ENCODE measurements at regions not wholly inside any gene's neighbourhood (a gene's known extent, or its start where the extent isn't known, plus 50 kb on each side); places are given as distances from the start of the nearest gene placed in this dataset.

DNA sequence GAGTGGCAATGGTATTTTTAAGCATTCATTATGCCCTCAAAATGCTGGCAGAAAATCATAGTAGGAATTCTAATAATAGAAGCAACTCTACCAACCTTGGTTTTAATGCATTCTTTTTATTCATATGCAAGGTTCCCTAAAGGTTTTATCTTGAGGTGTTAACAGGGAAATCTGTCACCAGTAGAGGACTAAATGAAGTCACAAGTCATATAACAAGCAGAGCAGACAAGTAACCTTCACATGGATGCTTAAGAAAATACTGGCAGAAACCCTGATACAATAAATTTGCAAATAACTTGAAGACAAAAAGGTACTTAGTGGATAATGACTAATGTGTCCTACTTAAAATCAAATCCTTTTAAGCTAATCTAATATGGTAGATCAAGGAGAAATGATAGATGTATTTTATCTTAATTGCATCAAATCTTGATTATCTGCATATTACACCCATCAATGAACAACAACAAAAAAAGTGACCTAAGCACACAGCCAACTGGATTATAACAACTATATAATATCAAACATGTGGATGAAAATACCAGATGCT is 73.3 kb downstream of the RFC3 start:
- Mint-ChIP-seq H3K9me3 (peaks cover 33% of the 10 kb centered on the region), H3K36me3 (peaks cover 31% of the 10 kb centered on the region), H3K27me3 (no peaks in the 10 kb centered on the region), H3K27ac (no peak overlapping the region), H3K4me3 (no peak overlapping the region), H3K4me1 (no peaks in the 10 kb centered on the region)
- DNase-seq = no peak

- no peaks in the 10 kb centered on the region for H3K4me1 Mint-ChIP-seq
- no peak overlapping the region for H3K4me3 Mint-ChIP-seq
- H3K36me3 Mint-ChIP-seq = peaks cover 28% of the 10 kb centered on the region
- H3K9me3 Mint-ChIP-seq = peaks cover 46% of the 10 kb centered on the region
- no peak overlapping the region for H3K27ac Mint-ChIP-seq
- DNase-seq = no peak
- H3K27me3 Mint-ChIP-seq = no peaks in the 10 kb centered on the region
Observed at GRCh38 chr13:33893559-33893958, 75.6 kb downstream of the RFC3 start.

DNA sequence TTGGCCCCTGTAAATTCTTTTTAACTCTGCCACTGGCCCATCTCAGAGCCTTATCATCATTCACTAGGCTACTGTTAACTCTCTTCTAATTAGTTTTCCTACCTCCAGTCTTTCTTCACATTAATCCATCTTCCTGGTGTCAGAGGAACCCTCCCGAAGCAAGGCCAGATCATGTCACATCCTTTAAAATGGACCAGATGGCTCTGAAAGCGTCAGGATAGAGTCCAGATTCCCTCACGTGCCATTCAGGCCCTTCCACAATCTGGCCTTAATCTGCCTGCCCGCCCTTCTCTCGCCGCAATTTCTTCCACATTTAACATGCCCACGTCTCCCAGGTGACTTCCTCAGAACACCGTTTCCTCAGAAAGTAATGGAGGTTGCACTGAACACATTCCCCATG is 86.5 kb downstream of the RFC3 start:
- no peaks in the 10 kb centered on the region for H3K27me3 Mint-ChIP-seq
- peaks cover 9% of the 10 kb centered on the region for H3K9me3 Mint-ChIP-seq
- H3K4me1 Mint-ChIP-seq = no peaks in the 10 kb centered on the region
- H3K4me3 Mint-ChIP-seq = no peak overlapping the region
- H3K27ac Mint-ChIP-seq = no peak overlapping the region
- H3K36me3 Mint-ChIP-seq = no peaks in the 10 kb centered on the region
- no peak for DNase-seq

- Mint-ChIP-seq H3K4me3 (no peak overlapping the region), H3K36me3 (peaks cover 6% of the 10 kb centered on the region), H3K9me3 (no peaks in the 10 kb centered on the region), H3K4me1 (no peaks in the 10 kb centered on the region), H3K27ac (no peak overlapping the region), H3K27me3 (no peaks in the 10 kb centered on the region)
- DNase-seq = no peak
Observed at GRCh38 chr13:33908116-33908515, 90.2 kb downstream of the RFC3 start.

- Mint-ChIP-seq H3K27ac (no peak overlapping the region), H3K36me3 (peaks cover 6% of the 10 kb centered on the region), H3K9me3 (no peaks in the 10 kb centered on the region), H3K27me3 (no peaks in the 10 kb centered on the region), H3K4me1 (no peaks in the 10 kb centered on the region), H3K4me3 (no peak overlapping the region)
- DNase-seq = no peak
Observed at GRCh38 chr13:33910255-33910654, 92.3 kb downstream of the RFC3 start.

- H3K36me3 Mint-ChIP-seq = peaks cover 6% of the 10 kb centered on the region
- no peak for DNase-seq
- H3K4me3 Mint-ChIP-seq = no peak overlapping the region
- no peaks in the 10 kb centered on the region for H3K27me3 Mint-ChIP-seq
- no peaks in the 10 kb centered on the region for H3K9me3 Mint-ChIP-seq
- no peaks in the 10 kb centered on the region for H3K4me1 Mint-ChIP-seq
- no peak overlapping the region for H3K27ac Mint-ChIP-seq
Observed at GRCh38 chr13:33911521-33911920, 93.6 kb downstream of the RFC3 start.

DNA sequence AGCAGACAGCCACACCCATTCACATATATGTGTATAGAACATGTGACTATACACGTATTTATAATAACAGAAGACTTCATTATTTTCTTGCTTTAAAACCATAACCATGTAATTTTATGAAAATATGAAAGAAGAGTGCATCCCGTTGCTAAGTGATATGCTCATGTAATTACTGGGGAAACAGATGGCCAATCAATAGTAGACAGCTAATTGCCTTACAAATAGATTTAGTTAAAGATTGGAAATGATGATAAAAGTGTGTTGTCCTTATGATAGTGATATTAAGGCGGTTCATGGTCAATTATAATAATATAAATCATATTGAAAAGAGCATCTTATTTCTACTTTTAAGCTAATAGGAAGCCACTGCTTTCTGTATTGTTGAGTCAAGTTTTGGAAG is 95.9 kb downstream of the RFC3 start:
- H3K4me1 Mint-ChIP-seq = no peaks in the 10 kb centered on the region
- no peaks in the 10 kb centered on the region for H3K9me3 Mint-ChIP-seq
- H3K36me3 Mint-ChIP-seq = peaks cover 6% of the 10 kb centered on the region
- H3K4me3 Mint-ChIP-seq = no peak overlapping the region
- H3K27ac Mint-ChIP-seq = no peak overlapping the region
- no peak for DNase-seq
- H3K27me3 Mint-ChIP-seq = no peaks in the 10 kb centered on the region

- no peaks in the 10 kb centered on the region for H3K9me3 Mint-ChIP-seq
- DNase-seq = no peak
- H3K4me3 Mint-ChIP-seq = no peak overlapping the region
- H3K4me1 Mint-ChIP-seq = no peaks in the 10 kb centered on the region
- no peaks in the 10 kb centered on the region for H3K36me3 Mint-ChIP-seq
- H3K27me3 Mint-ChIP-seq = no peaks in the 10 kb centered on the region
- H3K27ac Mint-ChIP-seq = no peak overlapping the region
Observed at GRCh38 chr13:33917190-33917589, 99.2 kb downstream of the RFC3 start.

DNA sequence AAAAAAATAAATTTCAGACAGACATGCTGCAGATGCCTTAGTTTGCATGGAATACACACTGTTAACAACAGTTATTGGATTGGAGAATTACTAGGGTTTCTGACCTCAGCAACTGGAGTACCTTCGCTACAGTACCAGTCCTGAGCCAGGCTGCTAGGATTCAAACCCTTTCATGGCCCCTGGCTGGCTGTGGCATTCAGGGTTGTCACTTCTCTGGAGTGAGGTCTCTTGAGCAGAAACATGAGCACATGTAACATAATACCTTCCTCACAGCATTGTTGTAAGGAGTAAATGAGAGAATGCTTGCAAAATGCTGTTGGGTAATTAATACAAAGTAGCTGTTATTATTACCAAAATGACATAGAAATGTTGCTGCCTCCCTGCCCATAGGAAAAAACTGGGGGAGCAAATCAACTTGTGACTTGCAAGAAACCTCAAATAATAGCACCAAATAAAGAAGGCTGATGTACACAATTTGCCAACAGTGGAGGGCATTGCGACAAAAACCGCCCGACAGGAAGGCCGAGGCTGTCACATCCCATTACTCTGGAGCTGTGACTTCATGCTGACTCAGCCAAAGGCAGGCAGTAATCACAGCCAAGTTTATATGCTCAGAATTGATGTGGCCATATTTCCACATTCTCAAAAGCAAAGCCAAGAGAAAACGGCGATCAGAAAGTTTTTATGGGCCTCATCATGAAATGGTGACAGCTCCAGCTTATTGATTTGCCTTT is 100.4 kb downstream of the RFC3 start:
- H3K36me3 Mint-ChIP-seq = no peaks in the 10 kb centered on the region
- no peaks in the 10 kb centered on the region for H3K27me3 Mint-ChIP-seq
- no peak overlapping the region for H3K27ac Mint-ChIP-seq
- H3K9me3 Mint-ChIP-seq = no peaks in the 10 kb centered on the region
- DNase-seq = no peak
- H3K4me3 Mint-ChIP-seq = no peak overlapping the region
- no peaks in the 10 kb centered on the region for H3K4me1 Mint-ChIP-seq

GRCh38 chr13:33919120-33919519 is 101.2 kb downstream of the RFC3 start:
- no peak overlapping the region for H3K27ac Mint-ChIP-seq
- no peaks in the 10 kb centered on the region for H3K4me1 Mint-ChIP-seq
- H3K27me3 Mint-ChIP-seq = no peaks in the 10 kb centered on the region
- no peaks in the 10 kb centered on the region for H3K36me3 Mint-ChIP-seq
- H3K9me3 Mint-ChIP-seq = no peaks in the 10 kb centered on the region
- DNase-seq = no peak
- no peak overlapping the region for H3K4me3 Mint-ChIP-seq

DNA sequence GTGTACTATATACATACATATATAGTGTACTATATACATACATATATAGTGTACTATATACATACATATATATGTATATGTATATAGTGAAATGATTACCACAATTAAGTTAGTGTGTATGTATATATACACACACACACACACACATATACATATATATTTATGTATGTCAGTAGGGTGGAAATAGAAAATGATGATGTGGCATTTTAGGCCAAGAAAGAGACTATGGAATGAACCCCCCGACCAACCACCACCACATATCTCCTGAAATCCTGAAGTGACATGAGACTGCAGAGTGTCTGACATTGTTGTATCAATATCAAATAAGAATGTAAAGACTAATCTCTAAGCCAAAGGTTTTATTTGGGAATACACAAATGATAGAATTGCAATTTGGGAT is 107.6 kb downstream of the RFC3 start:
- no peaks in the 10 kb centered on the region for H3K4me1 Mint-ChIP-seq
- DNase-seq = no peak
- no peaks in the 10 kb centered on the region for H3K27me3 Mint-ChIP-seq
- no peaks in the 10 kb centered on the region for H3K36me3 Mint-ChIP-seq
- H3K9me3 Mint-ChIP-seq = no peaks in the 10 kb centered on the region
- H3K27ac Mint-ChIP-seq = no peak overlapping the region
- no peak overlapping the region for H3K4me3 Mint-ChIP-seq

GRCh38 chr13:33927315-33927714 is 109.4 kb downstream of the RFC3 start:
- no peak overlapping the region for H3K27ac Mint-ChIP-seq
- no peak for DNase-seq
- H3K9me3 Mint-ChIP-seq = no peaks in the 10 kb centered on the region
- H3K4me3 Mint-ChIP-seq = no peak overlapping the region
- no peaks in the 10 kb centered on the region for H3K27me3 Mint-ChIP-seq
- no peaks in the 10 kb centered on the region for H3K4me1 Mint-ChIP-seq
- no peaks in the 10 kb centered on the region for H3K36me3 Mint-ChIP-seq

- Mint-ChIP-seq H3K27ac (no peak overlapping the region), H3K36me3 (no peaks in the 10 kb centered on the region), H3K9me3 (no peaks in the 10 kb centered on the region), H3K27me3 (no peaks in the 10 kb centered on the region), H3K4me1 (no peaks in the 10 kb centered on the region), H3K4me3 (no peak overlapping the region)
- no peak for DNase-seq
Observed at GRCh38 chr13:33931397-33932311, 113.7 kb downstream of the RFC3 start.

DNA sequence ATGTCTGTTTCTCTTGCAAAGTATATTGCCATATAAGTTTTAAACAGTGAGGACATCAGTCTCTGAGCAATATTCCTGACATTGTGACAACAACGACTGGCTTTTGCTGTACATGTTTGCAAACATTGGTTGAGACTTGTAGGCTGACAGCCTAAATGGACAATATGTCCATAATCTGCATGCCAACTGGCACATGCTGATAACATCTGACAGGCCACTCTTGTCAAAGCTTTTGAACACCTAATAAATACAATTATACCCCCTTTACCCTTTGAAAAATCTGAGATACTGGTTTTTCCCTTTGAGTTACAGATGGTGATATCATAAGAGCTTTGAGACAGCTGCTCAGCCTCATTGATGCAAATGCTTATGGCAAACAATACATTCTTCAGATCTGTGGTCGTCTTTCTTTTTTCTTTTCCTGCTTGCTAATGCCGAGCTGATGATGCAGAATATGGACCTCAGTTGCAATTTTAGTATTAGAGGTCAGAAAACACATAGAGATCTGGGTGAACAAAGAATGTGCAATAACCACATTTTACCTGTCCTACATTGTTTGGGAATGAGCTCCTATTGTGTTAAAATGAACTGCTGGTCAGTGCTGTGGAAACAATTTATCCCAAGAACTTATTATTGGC is 114.9 kb downstream of the RFC3 start:
- Mint-ChIP-seq H3K4me1 (no peaks in the 10 kb centered on the region), H3K36me3 (no peaks in the 10 kb centered on the region), H3K27ac (no peak overlapping the region), H3K27me3 (no peaks in the 10 kb centered on the region), H3K4me3 (no peak overlapping the region), H3K9me3 (no peaks in the 10 kb centered on the region)
- no peak for DNase-seq

- no peak overlapping the region for H3K27ac Mint-ChIP-seq
- H3K9me3 Mint-ChIP-seq = no peaks in the 10 kb centered on the region
- no peak overlapping the region for H3K4me3 Mint-ChIP-seq
- no peaks in the 10 kb centered on the region for H3K27me3 Mint-ChIP-seq
- H3K36me3 Mint-ChIP-seq = no peaks in the 10 kb centered on the region
- H3K4me1 Mint-ChIP-seq = no peaks in the 10 kb centered on the region
- DNase-seq = no peak
Observed at GRCh38 chr13:33933810-33934209, 115.9 kb downstream of the RFC3 start.
